SJCRH30 (cell line): ENCODE measurements at regions not wholly inside any gene's neighbourhood (a gene's known extent, or its start where the extent isn't known, plus 50 kb on each side); places are given as distances from the start of the nearest gene placed in this dataset.

Experiments
- DNase-seq, 2 experiments: peaks; one replicate each; pipeline ENCODE4 v3.0.0-alpha.2; 2015 to 2020
- H3K27ac ChIP-seq: fragments of 250-450 bp; sonication (Bioruptor Pico); 2 replicates; pipeline ENCODE4 v1.5.1; 2020; ENCODE audit warnings: mild to moderate bottlenecking, moderate library complexity
- H3K27me3 ChIP-seq: fragments of 250-450 bp; sonication (Bioruptor Pico); 2 replicates; pipeline ENCODE4 v1.5.1; 2020; ENCODE audit warnings: mild to moderate bottlenecking, moderate library complexity
- H3K36me3 ChIP-seq: fragments of 250-450 bp; sonication (Bioruptor Pico); 2 replicates; pipeline ENCODE4 v1.5.1; 2020; ENCODE audit warnings: mild to moderate bottlenecking, moderate library complexity
- H3K4me1 ChIP-seq: fragments of 250-450 bp; sonication (Bioruptor Pico); 2 replicates; pipeline ENCODE4 v1.5.1; 2020; ENCODE audit warnings: mild to moderate bottlenecking, moderate library complexity
- H3K4me3 ChIP-seq: fragments of 250-450 bp; sonication (Bioruptor Pico); 2 replicates; pipeline ENCODE4 v1.5.1; 2020; ENCODE audit warnings: mild to moderate bottlenecking, moderate library complexity
- H3K9me3 ChIP-seq: fragments of 250-450 bp; sonication (Bioruptor Pico); replicated peaks from 2 replicates; pipeline ENCODE4 v1.5.1; 2020; ENCODE audit warnings: mild to moderate bottlenecking, moderate library complexity

DNA sequence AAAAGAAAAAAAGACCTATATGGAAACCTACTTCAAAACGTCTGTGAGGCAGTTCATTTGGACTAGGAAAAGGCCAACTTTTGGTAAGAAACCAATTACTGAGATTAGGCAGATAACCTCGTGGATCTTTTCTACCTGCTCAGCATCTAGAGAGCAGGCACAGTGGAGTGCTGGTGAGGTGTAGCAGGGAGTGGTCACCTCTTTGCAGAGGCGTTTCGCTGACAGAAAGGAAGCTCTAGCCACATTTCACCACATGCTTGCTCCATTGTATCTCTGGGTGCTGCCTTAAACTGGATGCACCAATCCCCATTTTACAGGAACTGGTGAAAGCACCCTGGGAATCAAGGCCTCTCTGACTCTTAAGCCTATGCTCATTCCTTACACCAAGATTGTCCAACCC lies 360.5 kb downstream of the LIG4 start:
- Histone ChIP-seq H3K36me3 (no peaks in the 10 kb centered on the region), H3K4me1 (no peaks in the 10 kb centered on the region), H3K27me3 (no peaks in the 10 kb centered on the region), H3K9me3 (no peaks in the 10 kb centered on the region), H3K4me3 (no peak overlapping the region), H3K27ac (no peak overlapping the region)
- no peak for DNase-seq

DNA sequence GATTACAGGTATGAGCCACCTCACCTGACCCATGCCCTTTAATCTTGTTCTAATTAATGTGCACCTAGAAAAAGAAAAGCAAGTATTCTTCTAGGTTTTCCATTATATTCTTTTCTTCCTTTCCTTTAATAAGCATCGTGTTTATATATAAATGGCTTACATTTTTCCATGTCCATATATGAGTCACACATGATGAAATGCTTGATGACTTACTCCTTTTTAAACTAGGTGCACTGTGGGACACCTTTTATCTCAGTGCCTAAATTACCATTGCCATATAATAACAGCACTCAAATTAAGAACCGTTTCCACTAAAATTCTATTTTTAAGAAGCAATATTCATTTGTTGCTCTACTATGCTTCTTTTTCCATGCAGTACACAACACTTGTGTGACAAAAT lies 363.3 kb downstream of the LIG4 start:
- no peaks in the 10 kb centered on the region for H3K9me3 ChIP-seq
- H3K27ac ChIP-seq: no peak overlapping the region
- no peaks in the 10 kb centered on the region for H3K27me3 ChIP-seq
- no peaks in the 10 kb centered on the region for H3K36me3 ChIP-seq
- no peak overlapping the region for H3K4me3 ChIP-seq
- DNase-seq: no peak
- H3K4me1 ChIP-seq: no peaks in the 10 kb centered on the region

DNA sequence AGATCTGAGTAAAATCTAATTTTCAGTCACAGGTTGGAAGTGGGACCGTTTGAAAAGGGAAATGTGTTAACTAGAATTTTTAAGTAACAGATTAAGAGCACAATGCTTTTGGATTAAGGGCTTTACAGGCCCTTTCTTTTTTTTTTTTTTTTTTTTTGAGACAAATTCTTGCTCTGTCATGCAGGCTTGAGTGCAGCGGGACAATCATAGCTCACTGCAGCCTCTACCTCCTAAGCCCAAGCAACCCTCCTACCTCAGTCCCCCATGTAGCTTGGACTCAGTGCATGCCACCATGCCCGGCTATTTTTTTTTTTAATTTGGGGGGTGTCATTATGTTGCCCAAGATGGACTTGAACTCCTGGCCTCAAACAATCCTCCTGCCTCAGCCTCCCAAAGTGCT lies 363.7 kb downstream of the LIG4 start:
- no peaks in the 10 kb centered on the region for H3K36me3 ChIP-seq
- H3K4me3 ChIP-seq: no peak overlapping the region
- H3K27me3 ChIP-seq: no peaks in the 10 kb centered on the region
- no peak overlapping the region for H3K27ac ChIP-seq
- DNase-seq: no peak
- H3K4me1 ChIP-seq: no peaks in the 10 kb centered on the region
- no peaks in the 10 kb centered on the region for H3K9me3 ChIP-seq

DNA sequence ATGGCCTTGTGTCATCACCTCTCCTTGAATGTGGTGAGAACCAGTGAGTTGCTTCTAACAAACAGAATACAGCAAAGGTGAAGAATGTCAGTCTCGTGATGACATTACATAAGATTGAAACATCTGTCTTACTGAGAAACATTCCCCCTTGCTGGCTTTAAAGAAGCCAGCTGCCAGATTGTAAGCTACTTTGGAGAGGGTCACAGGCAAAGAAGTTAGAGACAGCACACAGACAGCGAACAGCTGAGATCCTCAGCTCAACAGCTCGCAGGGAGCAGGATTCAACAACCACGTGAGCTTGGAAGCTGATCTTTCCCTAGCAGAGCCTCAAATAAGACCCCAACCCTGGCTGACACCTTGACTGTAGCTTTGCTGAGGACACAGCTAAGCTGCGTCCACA lies 367.9 kb downstream of the LIG4 start:
- H3K4me1 ChIP-seq: no peaks in the 10 kb centered on the region
- H3K9me3 ChIP-seq: no peaks in the 10 kb centered on the region
- DNase-seq: peak; percentile 22 to 40
- H3K4me3 ChIP-seq: no peak overlapping the region
- H3K36me3 ChIP-seq: no peaks in the 10 kb centered on the region
- H3K27me3 ChIP-seq: no peaks in the 10 kb centered on the region
- H3K27ac ChIP-seq: no peak overlapping the region

DNA sequence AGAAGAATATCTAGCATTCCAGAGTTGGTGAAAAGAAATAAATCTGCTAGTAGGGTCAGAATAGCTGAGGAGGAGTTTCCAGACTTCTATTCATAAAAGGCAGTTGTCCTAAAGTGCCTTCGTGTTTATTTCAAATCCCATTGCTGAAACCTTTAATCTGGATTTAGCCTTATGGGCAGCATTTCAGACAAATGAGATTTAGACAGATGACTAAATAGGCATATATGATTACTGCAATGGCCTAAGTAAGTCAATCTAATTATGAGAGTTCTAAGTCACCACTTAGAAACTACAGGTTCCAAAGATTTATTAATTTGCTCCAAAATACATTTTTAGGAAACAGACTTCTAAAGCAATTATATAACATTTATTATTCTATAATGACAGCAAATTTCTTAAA lies 368.7 kb downstream of the LIG4 start:
- Histone ChIP-seq H3K27ac (no peak overlapping the region), H3K27me3 (no peaks in the 10 kb centered on the region), H3K4me3 (no peak overlapping the region), H3K9me3 (no peaks in the 10 kb centered on the region), H3K4me1 (no peaks in the 10 kb centered on the region), H3K36me3 (no peaks in the 10 kb centered on the region)
- DNase-seq: no peak

DNA sequence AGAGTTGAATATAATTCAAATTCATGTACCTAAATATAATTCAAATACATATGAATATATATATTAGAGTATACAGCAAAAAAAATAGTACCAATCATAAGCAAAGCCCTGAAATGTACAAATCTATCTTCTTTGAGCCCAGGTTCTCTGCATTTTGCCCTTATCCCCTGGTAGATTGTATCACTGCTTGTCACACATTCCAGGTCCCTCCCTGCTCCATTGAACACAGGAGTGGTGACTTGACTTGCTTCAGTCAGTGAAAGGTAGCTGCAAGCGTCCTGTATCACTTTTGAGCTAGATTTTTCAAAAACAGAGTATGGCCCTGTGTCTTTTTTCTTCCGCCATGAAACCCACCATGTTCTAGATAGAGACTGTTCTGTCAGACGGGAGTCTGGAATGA lies 369.4 kb downstream of the LIG4 start:
- Histone ChIP-seq H3K9me3 (no peaks in the 10 kb centered on the region), H3K27ac (no peak overlapping the region), H3K4me3 (no peak overlapping the region), H3K4me1 (no peaks in the 10 kb centered on the region), H3K27me3 (no peaks in the 10 kb centered on the region), H3K36me3 (no peaks in the 10 kb centered on the region)
- no peak for DNase-seq

DNA sequence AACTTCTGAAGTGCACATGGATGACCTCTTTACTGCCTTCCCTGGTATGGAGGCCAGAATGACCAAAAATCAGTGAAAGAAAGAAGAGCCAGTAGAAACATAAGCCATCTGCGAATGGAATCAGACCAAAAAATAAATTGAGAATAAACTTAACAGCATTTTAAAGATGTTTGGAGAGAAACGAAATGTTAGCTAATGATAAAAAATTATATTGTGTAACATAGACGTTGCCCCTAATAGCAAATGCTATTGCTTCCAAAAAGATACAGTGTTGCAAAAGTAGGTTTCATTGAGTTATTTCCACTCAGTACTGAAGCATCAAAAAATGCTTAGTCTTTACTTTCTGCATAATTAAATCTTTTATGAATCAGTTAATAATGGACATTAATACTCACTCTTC lies 371.7 kb downstream of the LIG4 start:
- no peaks in the 10 kb centered on the region for H3K9me3 ChIP-seq
- no peaks in the 10 kb centered on the region for H3K4me1 ChIP-seq
- DNase-seq: no peak
- no peaks in the 10 kb centered on the region for H3K36me3 ChIP-seq
- H3K27ac ChIP-seq: no peak overlapping the region
- H3K27me3 ChIP-seq: no peaks in the 10 kb centered on the region
- no peak overlapping the region for H3K4me3 ChIP-seq

DNA sequence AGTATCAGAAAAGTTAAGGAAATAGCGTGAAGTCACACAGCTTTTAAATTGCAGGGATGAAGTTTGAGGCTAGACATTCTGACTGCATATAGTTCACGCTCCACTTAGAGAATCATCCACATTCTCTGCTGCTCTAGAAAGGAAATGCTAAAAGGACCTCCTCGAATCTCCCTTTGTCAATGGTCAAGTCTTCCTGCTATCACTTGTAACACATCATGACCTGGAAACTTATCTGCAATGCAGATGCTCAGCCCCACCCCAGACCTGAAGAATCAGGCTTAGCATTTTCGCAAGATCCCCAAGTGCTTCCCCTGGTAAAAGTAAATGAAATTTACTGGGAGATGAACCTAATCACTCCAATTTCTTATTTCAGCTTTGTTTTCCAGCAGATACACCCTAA lies 372.1 kb downstream of the LIG4 start:
- no peak for DNase-seq
- Histone ChIP-seq H3K9me3 (no peaks in the 10 kb centered on the region), H3K36me3 (no peaks in the 10 kb centered on the region), H3K4me3 (no peak overlapping the region), H3K4me1 (no peaks in the 10 kb centered on the region), H3K27me3 (no peaks in the 10 kb centered on the region), H3K27ac (no peak overlapping the region)

DNA sequence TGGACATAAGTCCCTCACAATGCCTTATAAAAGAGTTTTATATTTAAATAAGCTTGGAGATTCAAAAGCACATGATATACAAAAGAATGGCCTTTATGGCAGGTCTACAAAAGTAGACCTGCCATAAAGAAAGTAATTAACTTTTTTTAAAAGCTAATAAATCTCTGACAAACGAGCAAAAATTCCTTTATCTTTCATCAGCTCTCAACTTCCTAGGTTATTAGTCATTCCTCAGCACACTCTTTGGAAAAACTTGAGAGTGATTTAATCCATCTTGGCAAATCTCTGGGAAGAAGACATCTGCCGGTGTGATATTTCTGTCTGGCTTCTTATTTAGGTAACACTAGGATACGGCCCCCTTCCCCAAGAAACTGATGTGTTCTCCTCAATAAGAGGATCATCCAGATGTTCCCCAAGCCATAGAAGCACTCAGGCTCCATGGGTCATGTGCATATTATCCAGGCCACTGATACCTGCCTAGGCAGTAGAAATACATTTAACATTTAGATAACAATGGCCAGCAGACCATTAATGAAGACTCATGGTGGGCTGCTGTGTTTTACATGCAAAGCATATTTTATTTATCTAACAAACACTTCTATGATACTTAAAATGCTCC lies 372.7 kb downstream of the LIG4 start:
- Histone ChIP-seq H3K27me3 (no peaks in the 10 kb centered on the region), H3K4me1 (no peaks in the 10 kb centered on the region), H3K4me3 (no peak overlapping the region), H3K27ac (no peak overlapping the region), H3K36me3 (no peaks in the 10 kb centered on the region), H3K9me3 (no peaks in the 10 kb centered on the region)
- no peak for DNase-seq

DNA sequence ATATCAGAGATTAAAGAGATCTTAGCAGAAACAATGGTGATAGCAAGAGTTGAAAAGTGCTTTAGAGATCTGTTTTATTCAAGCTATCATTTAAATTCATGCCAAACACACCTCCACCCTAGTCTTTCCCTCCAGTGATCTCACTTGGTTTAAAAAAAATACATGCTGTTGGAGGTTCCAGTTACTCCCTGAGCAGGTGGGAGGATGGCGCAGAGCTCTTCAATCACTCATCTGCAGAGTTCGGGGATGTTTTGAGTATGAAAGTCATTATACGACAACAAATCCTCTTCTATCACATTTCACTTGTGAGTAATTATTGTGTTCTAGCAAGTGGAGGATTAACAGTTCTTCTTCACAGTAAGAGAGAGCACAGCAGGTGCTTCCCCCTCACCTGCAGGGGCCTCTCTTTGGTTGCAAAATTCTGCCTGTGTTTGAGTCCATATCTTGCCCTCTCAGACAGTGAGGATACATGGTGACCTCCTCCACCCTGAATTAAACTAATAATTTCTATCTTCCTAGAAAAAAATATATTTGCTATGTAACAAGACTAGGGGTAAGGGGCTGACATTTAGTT lies 376.7 kb downstream of the LIG4 start:
- H3K4me3 ChIP-seq: no peak overlapping the region
- DNase-seq: no peak
- no peaks in the 10 kb centered on the region for H3K27me3 ChIP-seq
- H3K4me1 ChIP-seq: no peaks in the 10 kb centered on the region
- H3K9me3 ChIP-seq: no peaks in the 10 kb centered on the region
- no peak overlapping the region for H3K27ac ChIP-seq
- H3K36me3 ChIP-seq: no peaks in the 10 kb centered on the region

DNA sequence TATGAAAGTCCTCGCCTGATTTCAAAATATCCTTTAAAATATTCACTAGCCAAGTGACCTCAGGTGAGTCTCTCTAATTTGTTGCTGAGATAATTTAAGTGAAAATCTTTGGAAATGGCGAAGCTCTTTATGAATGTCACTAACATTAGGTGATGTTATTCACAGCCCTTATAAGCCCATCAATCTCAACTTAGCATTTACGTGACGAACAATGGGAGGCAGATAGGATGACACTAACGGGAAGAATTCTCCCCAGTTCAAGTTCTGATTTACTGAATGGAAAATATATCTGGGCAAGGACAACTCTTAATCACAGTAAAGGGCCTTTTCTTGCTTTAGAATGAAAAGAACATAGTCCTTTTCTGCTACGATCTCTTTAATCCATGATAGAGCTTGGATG lies 378.7 kb downstream of the LIG4 start:
- H3K36me3 ChIP-seq: no peaks in the 10 kb centered on the region

DNA sequence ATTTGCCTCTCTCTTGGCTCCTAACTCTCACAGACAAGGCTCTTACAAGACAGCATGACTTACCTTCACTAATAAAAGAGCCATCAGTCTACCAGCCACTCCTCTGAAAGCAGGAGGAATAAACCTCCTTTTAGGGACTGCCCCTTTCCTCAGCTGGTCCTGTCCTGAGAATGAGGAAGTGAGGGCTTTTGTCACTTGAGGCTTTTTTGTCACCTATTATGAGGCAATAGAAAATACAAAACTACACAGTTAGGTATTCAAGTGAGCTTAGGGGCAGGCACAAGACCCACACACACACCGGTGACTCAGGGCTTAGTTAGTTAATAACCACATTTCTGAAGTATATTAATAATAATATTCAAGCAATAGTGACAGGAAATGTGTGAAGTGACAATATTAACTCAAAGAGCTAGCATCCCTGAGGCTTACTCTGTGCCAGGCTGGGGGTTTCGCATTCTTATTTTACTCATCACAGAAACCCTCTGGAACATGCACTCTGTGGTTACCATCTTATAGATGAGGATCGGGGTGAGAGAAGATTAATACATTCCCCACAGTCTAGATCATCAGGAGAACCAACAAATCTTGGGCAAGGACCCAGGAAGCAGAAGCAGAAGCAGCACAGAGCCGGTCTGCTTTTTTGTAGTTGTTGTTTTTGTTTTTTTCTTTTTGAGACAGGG lies 379.9 kb downstream of the LIG4 start:
- no peak overlapping the region for H3K27ac ChIP-seq

More for the DNA sequence above, 378.7 kb downstream of the LIG4 start:
- Histone ChIP-seq H3K9me3 (no peaks in the 10 kb centered on the region), H3K4me3 (no peak overlapping the region), H3K27me3 (no peaks in the 10 kb centered on the region), H3K27ac (no peak overlapping the region), H3K4me1 (no peaks in the 10 kb centered on the region)
- no peak for DNase-seq

DNA sequence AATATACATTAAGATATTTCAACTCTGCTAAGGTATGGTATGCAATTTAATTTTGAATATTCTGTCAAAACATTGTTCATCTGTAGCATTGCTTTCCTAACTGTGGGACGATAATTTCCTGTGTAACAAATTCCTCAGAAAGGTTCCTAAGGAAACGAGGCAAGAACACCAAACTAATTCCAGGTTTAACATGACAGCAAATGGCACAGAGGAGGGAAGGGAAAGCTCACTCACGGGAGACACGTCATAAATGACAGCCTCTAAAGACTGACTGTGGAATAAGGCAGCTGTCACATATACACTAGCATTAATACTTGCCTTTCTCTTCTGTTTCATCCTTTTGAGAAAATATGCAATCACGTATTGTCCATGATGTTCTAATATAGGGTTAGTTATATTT lies 380.6 kb downstream of the LIG4 start:
- H3K27ac ChIP-seq: no peak overlapping the region
- no peaks in the 10 kb centered on the region for H3K4me1 ChIP-seq
- H3K27me3 ChIP-seq: no peaks in the 10 kb centered on the region
- no peaks in the 10 kb centered on the region for H3K9me3 ChIP-seq
- no peak for DNase-seq
- H3K36me3 ChIP-seq: no peaks in the 10 kb centered on the region
- H3K4me3 ChIP-seq: no peak overlapping the region

More for the DNA sequence above, 379.9 kb downstream of the LIG4 start:
- H3K27me3 ChIP-seq: no peaks in the 10 kb centered on the region
- DNase-seq: no peak
- no peaks in the 10 kb centered on the region for H3K9me3 ChIP-seq
- no peaks in the 10 kb centered on the region for H3K36me3 ChIP-seq
- H3K4me3 ChIP-seq: no peak overlapping the region
- no peaks in the 10 kb centered on the region for H3K4me1 ChIP-seq

DNA sequence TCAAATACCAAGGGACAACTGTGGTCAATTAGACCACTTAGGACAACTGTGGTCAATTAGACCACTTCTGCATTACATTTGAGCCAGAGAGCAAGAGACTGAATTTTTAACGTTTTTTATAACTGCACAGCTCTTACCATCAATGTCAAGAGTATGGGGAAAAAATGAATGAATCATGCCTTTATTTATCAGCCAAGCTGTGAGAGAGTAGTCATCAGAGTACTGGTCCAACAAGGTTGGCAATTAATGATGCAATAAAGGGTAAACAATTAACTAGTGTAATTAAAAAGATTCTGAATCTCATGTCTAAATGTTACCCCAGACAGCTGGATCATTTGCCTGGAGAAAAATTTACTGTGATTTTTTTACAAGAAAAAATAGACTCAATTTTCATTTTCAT lies 381.1 kb downstream of the LIG4 start:
- no peak for DNase-seq
- H3K27ac ChIP-seq: no peak overlapping the region
- H3K4me3 ChIP-seq: no peak overlapping the region
- H3K27me3 ChIP-seq: no peaks in the 10 kb centered on the region
- H3K36me3 ChIP-seq: no peaks in the 10 kb centered on the region
- no peaks in the 10 kb centered on the region for H3K9me3 ChIP-seq
- no peaks in the 10 kb centered on the region for H3K4me1 ChIP-seq

DNA sequence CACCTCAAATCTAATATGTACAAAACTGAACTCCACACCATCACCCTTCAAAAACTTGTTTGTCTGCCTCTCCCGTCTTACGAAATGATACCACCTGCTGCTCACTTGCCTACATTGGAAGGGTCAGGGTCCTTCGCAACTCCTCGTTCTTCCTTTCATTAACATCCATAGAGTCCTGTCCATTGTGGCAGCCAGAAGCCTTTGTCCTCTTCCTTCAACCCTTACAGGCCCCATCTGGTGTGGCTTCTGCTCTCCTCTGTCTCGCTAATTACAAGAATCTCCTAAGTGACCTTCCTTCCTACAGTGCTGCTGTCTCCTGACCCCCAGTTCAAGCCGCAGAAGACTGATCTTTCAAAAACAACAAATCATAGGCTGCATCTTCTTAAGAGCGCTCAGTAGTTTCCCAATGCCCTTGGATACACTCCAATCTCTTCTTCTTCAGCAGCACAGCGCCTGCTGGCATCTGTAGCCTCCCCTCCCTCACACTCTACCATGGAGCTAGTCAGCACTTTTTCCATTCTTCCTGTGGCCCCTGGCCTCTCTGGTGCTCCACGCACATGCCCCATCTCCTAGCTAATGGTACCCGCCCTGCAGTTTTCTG lies 382.7 kb downstream of the LIG4 start:
- Histone ChIP-seq H3K4me3 (no peak overlapping the region), H3K27me3 (no peaks in the 10 kb centered on the region), H3K27ac (no peak overlapping the region), H3K9me3 (no peaks in the 10 kb centered on the region), H3K36me3 (no peaks in the 10 kb centered on the region), H3K4me1 (no peaks in the 10 kb centered on the region)
- DNase-seq: no peak
